Urinary bladder (tissue), 3 donors: ENCODE measurements at regions not wholly inside any gene's neighbourhood (a gene's known extent, or its start where the extent isn't known, plus 50 kb on each side); places are given as distances from the start of the nearest gene placed in this dataset.
"Not testable (repeated sequence)": the region's sequence is repeated elsewhere in the genome, so short reads cannot be mapped to it uniquely, and the experiment has no call there.

Experiments used
- DNase-seq: peaks from one replicate; pipeline ENCODE4 v3.0.0-alpha.2; 2015; ENCODE audit errors: extremely low spot score
- H3K27ac ChIP-seq: one replicate; pipeline ENCODE4 v1.5.1; 2013; ENCODE audit warnings: low read depth, mild to moderate bottlenecking, moderate library complexity
- H3K36me3 ChIP-seq: one replicate; pipeline ENCODE4 v1.6.1; 2013; ENCODE audit warnings: mild to moderate bottlenecking, moderate library complexity; ENCODE audit not compliant: insufficient read depth
- H3K4me1 ChIP-seq: one replicate; pipeline ENCODE4 v1.6.1; 2013; ENCODE audit warnings: mild to moderate bottlenecking, moderate library complexity; ENCODE audit not compliant: insufficient read depth
- H3K4me3 ChIP-seq: one replicate; pipeline ENCODE4 v1.5.1; 2013; ENCODE audit warnings: low read depth, low read length
- WGBS: extraction: QIAGEN DNeasy Blood & Tissue Kit; methylation state at CpG from one replicate; pipeline ENCODE4 v1.1.7; 2013; 5-methylcytosine and 5-hydroxymethylcytosine counted together
- donor health status: healthy with polysubstance abuse.
- donor health status: healthy.

GRCh38 chr12:114093520-114093919 lies 127.4 kb upstream of the RBM19 start:
- WGBS: 72% methylated on average over 3 of the region's 3 CpGs
- no peak overlapping the region for H3K4me3 ChIP-seq
- H3K4me1 ChIP-seq: no peaks in the 10 kb centered on the region
- H3K27ac ChIP-seq: no peak overlapping the region
- DNase-seq: no peak
- H3K36me3 ChIP-seq: no peaks in the 10 kb centered on the region

DNA sequence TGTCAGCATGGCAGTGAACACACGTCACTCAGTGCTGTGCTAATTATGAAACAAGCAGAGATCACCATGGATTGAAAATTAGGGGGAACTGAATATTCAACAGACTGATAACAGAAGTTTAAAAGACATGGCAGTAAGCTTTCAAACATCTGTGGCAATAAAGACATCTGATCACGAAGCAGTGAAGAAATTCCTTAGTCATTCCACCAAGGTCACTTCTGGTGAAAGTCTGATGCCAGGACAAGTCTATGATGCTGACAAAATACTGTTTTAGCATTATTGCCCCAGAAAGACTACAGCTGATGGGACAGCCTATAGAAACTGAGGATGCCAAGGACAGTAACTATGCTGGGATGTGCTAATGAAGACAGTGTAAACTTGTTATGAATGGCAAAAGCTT lies 126.9 kb upstream of the RBM19 start:
- Histone ChIP-seq H3K4me3 (no peak overlapping the region), H3K27ac (no peak overlapping the region), H3K4me1 (no peaks in the 10 kb centered on the region), H3K36me3 (no peaks in the 10 kb centered on the region)
- 70% methylated on average over 2 of the region's 2 CpGs for WGBS
- no peak for DNase-seq

DNA sequence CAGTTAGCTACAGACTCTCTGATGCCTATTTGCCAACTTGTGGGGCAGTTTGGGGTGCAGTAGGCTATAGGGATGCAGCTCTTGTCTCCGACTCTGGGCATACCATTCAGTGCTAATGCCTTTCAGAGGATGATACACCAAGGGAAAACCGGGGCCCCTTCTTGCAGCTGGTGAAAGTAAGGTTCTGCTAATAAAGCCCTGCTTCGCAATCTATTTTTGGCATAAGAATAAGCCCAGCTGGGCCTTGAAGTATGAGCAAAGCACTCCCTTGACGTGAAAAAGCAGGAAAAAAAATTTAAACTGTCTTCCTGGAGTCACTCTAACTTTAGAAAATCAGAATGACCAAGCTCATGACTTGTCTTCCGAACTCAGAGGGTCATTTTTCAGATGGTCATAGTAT lies 124.1 kb upstream of the RBM19 start:
- DNase-seq: no peak

DNA sequence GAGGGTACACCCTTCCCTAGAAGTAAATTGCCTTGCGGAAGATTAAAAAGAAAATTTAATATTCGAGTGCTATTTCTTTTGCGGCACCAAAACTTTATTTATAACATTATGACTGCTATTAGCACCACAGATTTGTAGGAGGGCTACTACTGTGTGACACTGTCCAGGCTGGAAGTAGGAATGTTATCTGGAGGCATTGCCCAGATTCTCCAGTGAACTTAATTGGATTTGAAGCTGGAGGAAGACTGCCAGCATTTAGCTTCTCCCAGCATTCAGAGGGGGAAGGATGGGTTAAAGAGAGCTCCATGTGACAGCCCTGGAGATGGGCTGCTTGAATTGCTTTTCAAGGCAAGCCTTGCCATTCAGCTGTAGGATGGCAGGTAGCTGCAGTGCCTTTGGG lies 107.0 kb upstream of the RBM19 start:
- no peaks in the 10 kb centered on the region for H3K4me1 ChIP-seq
- no peaks in the 10 kb centered on the region for H3K36me3 ChIP-seq
- H3K27ac ChIP-seq: no peak overlapping the region
- 85% methylated on average over 3 of the region's 3 CpGs for WGBS
- H3K4me3 ChIP-seq: no peak overlapping the region
- DNase-seq: no peak

More for the DNA sequence above, 124.1 kb upstream of the RBM19 start:
- H3K4me3 ChIP-seq: no peak overlapping the region
- no peaks in the 10 kb centered on the region for H3K36me3 ChIP-seq
- H3K4me1 ChIP-seq: no peaks in the 10 kb centered on the region
- WGBS: 53% methylated on average over 5 of the region's 5 CpGs
- no peak overlapping the region for H3K27ac ChIP-seq

DNA sequence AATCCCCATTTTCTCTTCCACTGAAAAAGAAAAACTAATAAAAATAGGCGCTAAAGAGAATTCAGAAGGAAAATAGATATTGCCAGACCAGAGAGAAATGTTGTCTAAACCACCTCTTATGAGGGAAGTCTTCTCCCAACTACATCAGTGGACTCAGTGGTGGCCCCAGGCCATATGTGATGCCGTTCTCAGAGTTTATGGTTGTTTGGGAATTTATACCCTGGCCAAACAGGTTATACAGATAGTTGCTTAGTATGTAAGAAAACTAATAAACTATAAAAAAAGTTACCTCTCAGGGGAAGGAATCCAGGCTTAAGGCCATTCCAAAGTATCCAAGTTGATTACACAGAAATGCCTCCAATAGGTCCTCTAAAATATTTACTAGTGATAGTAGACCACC lies 103.4 kb upstream of the RBM19 start:
- Histone ChIP-seq H3K4me1 (no peaks in the 10 kb centered on the region), H3K36me3 (no peaks in the 10 kb centered on the region), H3K27ac (no peak overlapping the region), H3K4me3 (no peak overlapping the region)
- no peak for DNase-seq
- WGBS: 61% methylated on average over 2 of the region's 2 CpGs

- no peak for DNase-seq
These were observed 98.4 kb upstream of the RBM19 start for GRCh38 chr12:114064497-114064896.

GRCh38 chr12:114064034-114064433 lies 97.9 kb upstream of the RBM19 start:
- DNase-seq, H3K36me3 ChIP-seq, H3K4me1 ChIP-seq, H3K4me3 ChIP-seq, H3K27ac ChIP-seq: not testable (repeated sequence)
- 82% methylated on average over 8 of the region's 8 CpGs for WGBS

More at GRCh38 chr12:114064497-114064896, 98.4 kb upstream of the RBM19 start:
- 95% methylated on average over 4 of the region's 4 CpGs for WGBS
- Histone ChIP-seq H3K4me1 (no peaks in the 10 kb centered on the region), H3K36me3 (no peaks in the 10 kb centered on the region), H3K4me3 (no peak overlapping the region), H3K27ac (no peak overlapping the region)

DNA sequence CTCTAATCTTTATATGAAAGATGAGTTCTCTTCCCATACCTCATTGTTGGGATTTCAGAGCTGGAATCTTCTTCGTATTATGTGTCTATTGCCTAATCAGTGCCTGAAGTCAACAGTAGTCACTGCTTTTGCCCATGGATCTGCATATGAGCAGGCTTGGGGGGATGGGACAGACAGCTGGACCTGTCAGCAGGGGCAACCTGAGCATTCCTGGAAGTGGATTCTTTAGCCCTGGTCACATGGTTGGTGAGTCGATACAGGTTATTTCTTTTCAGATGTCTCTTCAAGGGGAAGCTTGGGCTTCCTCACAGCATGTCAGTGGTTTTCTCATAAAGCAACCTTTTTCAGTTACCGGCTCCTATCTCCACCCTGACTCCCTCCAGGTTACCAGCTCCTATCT lies 97.3 kb upstream of the RBM19 start:
- Histone ChIP-seq H3K4me3 (no peak overlapping the region), H3K27ac (no peak overlapping the region), H3K4me1 (no peaks in the 10 kb centered on the region), H3K36me3 (no peaks in the 10 kb centered on the region)
- no peak for DNase-seq
- 90% methylated on average over 3 of the region's 3 CpGs for WGBS

GRCh38 chr12:114056351-114056750 lies 90.2 kb upstream of the RBM19 start:
- not testable (repeated sequence) for DNase-seq, H3K36me3 ChIP-seq, H3K4me1 ChIP-seq, H3K27ac ChIP-seq, H3K4me3 ChIP-seq
- 88% methylated on average over 8 of the region's 8 CpGs for WGBS

GRCh38 chr12:114054982-114055381 lies 88.9 kb upstream of the RBM19 start:
- Histone ChIP-seq H3K27ac (no peak overlapping the region), H3K4me1 (no peaks in the 10 kb centered on the region), H3K4me3 (no peak overlapping the region), H3K36me3 (no peaks in the 10 kb centered on the region)
- 79% methylated on average over 7 of the region's 7 CpGs for WGBS
- DNase-seq: no peak

DNA sequence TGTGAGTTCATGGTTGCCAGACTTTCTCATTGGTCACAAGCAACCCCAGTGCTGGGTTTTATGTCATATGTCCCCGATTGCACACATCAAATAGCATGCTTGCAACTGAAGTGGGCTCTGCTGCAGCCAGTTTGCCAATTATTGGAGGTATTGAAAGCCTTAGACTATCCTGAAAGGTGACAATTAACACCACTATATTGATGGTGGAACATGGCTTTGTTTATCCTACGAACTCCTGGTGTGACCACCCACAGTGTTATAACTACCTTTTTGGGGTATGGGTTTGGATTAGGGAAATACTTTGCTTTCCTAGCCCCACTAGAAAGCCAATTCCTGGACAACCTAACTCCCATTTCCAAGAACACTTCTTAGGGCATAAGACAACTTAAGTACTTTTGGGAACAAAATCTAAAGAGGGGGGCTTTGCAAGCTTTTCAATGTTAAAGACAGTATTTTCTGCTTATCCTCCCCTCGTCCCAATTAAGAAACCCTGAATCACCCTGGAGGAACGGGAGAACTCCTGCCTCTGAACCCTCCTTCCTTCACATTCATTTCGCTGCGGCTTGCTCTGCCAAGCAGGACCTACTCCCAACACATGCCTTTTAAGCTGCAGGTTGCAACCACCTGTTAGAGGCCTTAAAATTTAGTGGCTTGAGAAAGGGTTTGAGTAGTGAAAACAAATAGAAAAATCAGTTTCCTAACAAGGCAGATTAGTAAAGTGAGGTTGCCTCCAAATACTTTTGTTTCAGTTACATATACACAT lies 80.3 kb upstream of the RBM19 start:
- Histone ChIP-seq H3K4me3 (no peak overlapping the region), H3K27ac (no peak overlapping the region), H3K4me1 (no peaks in the 10 kb centered on the region), H3K36me3 (no peaks in the 10 kb centered on the region)
- no peak for DNase-seq
- 56% methylated on average over 6 of the region's 6 CpGs for WGBS

DNA sequence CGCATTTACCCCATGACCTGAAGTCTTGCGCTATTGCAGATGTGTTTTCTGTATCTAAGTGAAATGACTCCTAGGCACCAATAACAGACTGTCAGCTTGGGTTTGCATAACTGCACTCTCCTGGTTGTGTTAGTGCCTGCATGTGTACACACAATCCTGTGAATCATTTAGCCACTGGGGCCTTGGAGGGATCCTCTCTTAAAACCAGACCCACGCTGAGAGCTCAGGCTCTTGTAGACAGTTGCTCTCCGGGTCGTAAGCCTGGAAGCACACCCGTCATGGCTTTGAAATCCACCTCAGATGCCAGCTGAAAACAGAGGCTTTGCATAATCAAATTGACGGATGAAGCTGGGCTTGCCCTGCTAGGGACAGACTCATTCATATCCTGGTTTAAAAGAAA lies 79.2 kb upstream of the RBM19 start:
- no peaks in the 10 kb centered on the region for H3K36me3 ChIP-seq
- H3K4me1 ChIP-seq: no peaks in the 10 kb centered on the region
- no peak for DNase-seq
- no peak overlapping the region for H3K27ac ChIP-seq
- WGBS: 40% methylated on average over 7 of the region's 7 CpGs
- no peak overlapping the region for H3K4me3 ChIP-seq

- H3K4me3 ChIP-seq: no peak overlapping the region
- no peaks in the 10 kb centered on the region for H3K36me3 ChIP-seq
- 81% methylated on average over 1 of the region's 1 CpG for WGBS
- no peaks in the 10 kb centered on the region for H3K4me1 ChIP-seq
- no peak for DNase-seq
- H3K27ac ChIP-seq: no peak overlapping the region
These were observed 75.5 kb upstream of the RBM19 start for GRCh38 chr12:114041590-114041989.

- DNase-seq: no peak
- Histone ChIP-seq H3K27ac (no peak overlapping the region), H3K4me1 (no peaks in the 10 kb centered on the region), H3K4me3 (no peak overlapping the region), H3K36me3 (no peaks in the 10 kb centered on the region)
- 84% methylated on average over 6 of the region's 6 CpGs for WGBS
These were observed 75.0 kb upstream of the RBM19 start for GRCh38 chr12:114041136-114041535.

GRCh38 chr12:114038962-114039361 lies 72.8 kb upstream of the RBM19 start:
- no peak for DNase-seq
- Histone ChIP-seq H3K4me3 (no peak overlapping the region), H3K4me1 (no peaks in the 10 kb centered on the region), H3K27ac (no peak overlapping the region), H3K36me3 (no peaks in the 10 kb centered on the region)
- 93% methylated on average over 3 of the region's 3 CpGs for WGBS
